Stimulated activated CD4-positive, alpha-beta T cell treated with anti-CD3 and anti-CD28 coated beads, Interleukin-4, amount 100 ng/mL, for 24 hours (primary cell): ENCODE measurements at regions not wholly inside any gene's neighbourhood (a gene's known extent, or its start where the extent isn't known, plus 50 kb on each side); places are given as distances from the start of the nearest gene placed in this dataset.

Experiments used
- DNase-seq: peaks from one replicate; pipeline ENCODE4 v3.0.0-alpha.2; 2020

- no peak for DNase-seq
Observed at GRCh38 chr4:125440814-125441213, 126.1 kb downstream of the FAT4 start.

GRCh38 chr4:125444166-125444565 is 129.4 kb downstream of the FAT4 start:
- DNase-seq: no peak

- DNase-seq: no peak
Observed at GRCh38 chr4:125445525-125445924, 130.8 kb downstream of the FAT4 start.

GRCh38 chr4:125447551-125448290 is 133.0 kb downstream of the FAT4 start:
- no peak for DNase-seq

GRCh38 chr4:125456075-125456474 is 141.3 kb downstream of the FAT4 start:
- no peak for DNase-seq

GRCh38 chr4:125459531-125459930 is 144.8 kb downstream of the FAT4 start:
- DNase-seq: no peak

- no peak for DNase-seq
Observed at GRCh38 chr4:125461676-125462363, 147.1 kb downstream of the FAT4 start.

- DNase-seq: no peak
Observed at GRCh38 chr4:125464146-125464545, 149.4 kb downstream of the FAT4 start.

GRCh38 chr4:125481334-125482045 is 166.7 kb downstream of the FAT4 start:
- DNase-seq: no peak

- no peak for DNase-seq
Observed at GRCh38 chr4:125482822-125483221, 168.1 kb downstream of the FAT4 start.

- DNase-seq: no peak
Observed at GRCh38 chr4:125483278-125483677, 168.5 kb downstream of the FAT4 start.

- DNase-seq: no peak
Observed at GRCh38 chr4:125484912-125485311, 170.2 kb downstream of the FAT4 start.

GRCh38 chr4:125486351-125486750 is 171.6 kb downstream of the FAT4 start:
- DNase-seq: no peak

GRCh38 chr4:125489952-125490690 is 175.4 kb downstream of the FAT4 start:
- no peak for DNase-seq

- no peak for DNase-seq
Observed at GRCh38 chr4:125492957-125493356, 178.2 kb downstream of the FAT4 start.

GRCh38 chr4:125497861-125498260 is 183.1 kb downstream of the FAT4 start:
- no peak for DNase-seq

- DNase-seq: no peak
Observed at GRCh38 chr4:125498981-125499380, 184.2 kb downstream of the FAT4 start.

- DNase-seq: no peak
Observed at GRCh38 chr4:125501090-125501489, 186.3 kb downstream of the FAT4 start.

- DNase-seq: no peak
Observed at GRCh38 chr4:125501568-125501967, 186.8 kb downstream of the FAT4 start.

- DNase-seq: no peak
Observed at GRCh38 chr4:125505621-125506020, 190.9 kb downstream of the FAT4 start.

- no peak for DNase-seq
Observed at GRCh38 chr4:125507141-125507540, 192.4 kb downstream of the FAT4 start.

GRCh38 chr4:125511715-125512114 is 197.0 kb downstream of the FAT4 start:
- DNase-seq: no peak

GRCh38 chr4:125515016-125515415 is 200.3 kb downstream of the FAT4 start:
- no peak for DNase-seq
